Activated CD4-positive, alpha-beta T cell treated with anti-CD3 and anti-CD28 coated beads for 36 hours (primary cell): ENCODE measurements at regions not wholly inside any gene's neighbourhood (a gene's known extent, or its start where the extent isn't known, plus 50 kb on each side); places are given as distances from the start of the nearest gene placed in this dataset.

ENCODE experiments used
- ATAC-seq: fragments of 200-7000 bp; cut with Tn5 transposase; one replicate; pipeline ENCODE4 v1.10.0; 2021; ENCODE audit warnings: mild to moderate bottlenecking, moderate library complexity
- CTCF ChIA-PET: fragments of 350-600 bp; sonication (Branson Sonifier 250); formaldehyde crosslinking; loops from one replicate; lab custom pipeline; 2021; ENCODE audit warnings: antibody characterized with exemption; lab: Charles Lee
- POLR2A ChIA-PET: fragments of 350-600 bp; sonication (Branson Sonifier 250); formaldehyde crosslinking; loops from one replicate; lab custom pipeline; 2021; ENCODE audit warnings: antibody characterized with exemption, inconsistent platforms; lab: Charles Lee
- DNase-seq: peaks from one replicate; pipeline ENCODE4 v3.0.0-alpha.2; 2020
- H3K27ac Mint-ChIP-seq: one replicate; pipeline ENCODE4 v1.8.0; 2021; ENCODE audit warnings: mixed read lengths
- H3K27me3 Mint-ChIP-seq: one replicate; pipeline ENCODE4 v1.8.0; 2021; ENCODE audit warnings: mixed read lengths
- H3K36me3 Mint-ChIP-seq: one replicate; pipeline ENCODE4 v1.8.0; 2021; ENCODE audit warnings: low read depth, mixed read lengths
- H3K4me1 Mint-ChIP-seq: one replicate; pipeline ENCODE4 v1.8.0; 2021; ENCODE audit warnings: mixed read lengths
- H3K4me3 Mint-ChIP-seq: one replicate; pipeline ENCODE4 v1.8.0; 2021; ENCODE audit warnings: mild to moderate bottlenecking, moderate library complexity, mixed read lengths
- H3K9me3 Mint-ChIP-seq: one replicate; pipeline ENCODE4 v1.8.0; 2021; ENCODE audit warnings: low read depth, mixed read lengths
- intact Hi-C, 2 experiments: fragments of 100-400 bp; cut with DNase I in 1 of 2; cut with micrococcal nuclease in 1 of 2; formaldehyde crosslinking; loops; one replicate each; pipeline versions ENCODE4 v1.14.2 to v1.15.1; 2022 to 2024; cut with DNase I, micrococcal nuclease

DNA sequence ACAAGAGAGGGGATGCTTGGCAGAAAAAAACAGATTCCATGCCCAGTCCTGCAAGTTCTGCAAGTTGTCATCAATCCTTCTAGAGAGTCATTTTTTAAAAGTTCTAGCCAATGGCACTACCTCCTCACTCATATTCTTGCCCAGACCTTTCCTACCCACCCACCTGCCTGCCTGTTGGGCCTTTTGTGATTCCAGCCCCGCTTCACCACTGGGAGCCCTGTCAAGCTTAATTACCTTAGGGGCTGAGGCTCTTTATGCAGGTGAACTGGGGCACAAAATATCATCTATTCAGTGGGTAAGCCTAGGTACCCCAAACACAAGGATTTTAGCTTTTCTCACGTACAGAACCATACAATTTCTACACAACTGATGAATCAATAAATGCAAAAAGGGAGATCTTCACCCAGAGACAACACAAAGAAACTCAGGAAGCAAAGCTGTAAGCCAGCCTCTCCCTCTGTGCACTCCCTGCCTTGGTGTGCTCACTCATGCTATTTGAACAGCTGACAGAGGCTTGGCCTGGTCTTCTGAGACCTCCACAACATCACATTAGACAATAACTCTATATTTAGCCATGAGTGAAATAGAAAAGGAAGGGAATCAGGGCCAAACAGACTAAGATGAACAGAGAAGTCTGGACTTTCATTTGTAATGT is 222.6 kb downstream of the HTR7 start:
- Mint-ChIP-seq H3K9me3 (no peaks in the 10 kb centered on the region), H3K4me1 (no peaks in the 10 kb centered on the region), H3K36me3 (no peaks in the 10 kb centered on the region), H3K27ac (no peak overlapping the region), H3K27me3 (no peaks in the 10 kb centered on the region), H3K4me3 (no peak overlapping the region)
- intact Hi-C loops: no loop called here
- DNase-seq (no peak), ATAC-seq (no peak)
- ChIA-PET CTCF (interaction anchor here (0.7 kb wide), 1 partner anchor 204 kb away, joined by 3 read pairs; no protein-coding TSS in a partner anchor), POLR2A (no interaction called here)

DNA sequence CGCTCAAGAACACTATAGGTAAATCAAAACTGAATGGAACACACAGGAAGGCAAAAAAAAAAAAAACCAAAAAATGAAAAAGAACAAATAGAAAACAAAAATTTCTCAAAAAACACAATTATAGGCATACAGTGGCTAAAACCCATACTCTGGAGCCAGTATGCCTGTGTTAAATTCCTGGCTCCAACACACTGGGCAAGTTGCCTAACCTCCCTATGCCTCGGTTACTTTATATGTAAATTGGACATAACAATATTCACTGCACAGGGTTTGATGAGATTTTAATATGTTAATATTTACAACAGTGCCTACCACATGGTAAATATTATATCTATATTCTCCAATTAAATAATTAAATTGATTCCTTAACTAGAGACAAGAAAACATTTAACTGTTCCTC is 217.1 kb downstream of the HTR7 start:
- Mint-ChIP-seq H3K4me3 (no peak overlapping the region), H3K9me3 (no peaks in the 10 kb centered on the region), H3K36me3 (no peaks in the 10 kb centered on the region), H3K4me1 (no peaks in the 10 kb centered on the region), H3K27ac (no peak overlapping the region), H3K27me3 (no peaks in the 10 kb centered on the region)
- ChIA-PET POLR2A (no interaction called here), CTCF (no interaction called here)
- ATAC-seq (no peak), DNase-seq (no peak)
- intact Hi-C loops: no loop called here

DNA sequence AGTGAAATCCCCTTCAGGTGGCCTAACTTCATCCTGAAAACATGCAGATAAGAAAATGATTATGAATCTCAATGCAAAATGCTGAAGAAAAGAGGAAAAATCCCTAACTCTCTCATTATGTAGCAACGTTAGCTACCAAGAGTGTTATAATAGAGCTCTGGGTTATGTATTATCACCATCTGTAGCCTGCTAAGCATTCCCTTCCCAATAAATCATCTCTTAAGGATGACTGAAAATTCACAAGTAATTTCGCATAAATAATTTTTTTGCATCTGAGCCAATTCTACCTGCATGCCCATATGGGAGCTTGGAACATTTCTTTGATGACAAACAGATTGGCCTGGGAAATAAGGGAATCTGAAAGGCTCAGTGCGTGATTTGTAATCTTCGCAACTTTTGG is 216.1 kb downstream of the HTR7 start:
- H3K9me3 Mint-ChIP-seq: no peaks in the 10 kb centered on the region
- intact Hi-C loops: no loop called here
- ATAC-seq (no peak), DNase-seq (no peak)
- no peak overlapping the region for H3K27ac Mint-ChIP-seq
- H3K27me3 Mint-ChIP-seq: no peaks in the 10 kb centered on the region
- H3K4me1 Mint-ChIP-seq: no peaks in the 10 kb centered on the region
- CTCF ChIA-PET: no interaction called here
- H3K36me3 Mint-ChIP-seq: no peaks in the 10 kb centered on the region
- no peak overlapping the region for H3K4me3 Mint-ChIP-seq
- POLR2A ChIA-PET: no interaction called here

DNA sequence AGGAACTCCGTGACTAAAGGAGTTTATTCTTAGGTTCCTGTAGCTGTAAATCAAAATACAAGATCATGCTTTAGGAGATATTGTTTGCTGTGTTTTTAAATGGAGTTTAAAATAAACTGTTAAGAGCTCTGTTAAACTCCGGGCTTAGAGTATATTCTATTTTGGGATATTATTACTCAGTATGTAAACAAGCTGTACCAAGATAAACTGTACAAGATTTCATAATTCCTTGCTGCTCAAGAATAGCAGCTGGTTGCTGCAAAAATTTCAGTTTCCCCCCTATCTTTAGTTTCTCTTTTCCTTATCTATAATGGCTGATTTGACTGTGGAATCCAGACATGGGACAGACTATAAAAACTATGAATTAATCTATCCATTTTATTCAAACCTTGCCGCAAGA is 215.7 kb downstream of the HTR7 start:
- Mint-ChIP-seq H3K27me3 (no peaks in the 10 kb centered on the region), H3K36me3 (no peaks in the 10 kb centered on the region), H3K4me1 (no peaks in the 10 kb centered on the region), H3K4me3 (no peak overlapping the region), H3K27ac (no peak overlapping the region), H3K9me3 (no peaks in the 10 kb centered on the region)
- intact Hi-C loops: no loop called here
- ATAC-seq: no peak
- CTCF ChIA-PET: no interaction called here
- DNase-seq: no peak
- POLR2A ChIA-PET: no interaction called here

DNA sequence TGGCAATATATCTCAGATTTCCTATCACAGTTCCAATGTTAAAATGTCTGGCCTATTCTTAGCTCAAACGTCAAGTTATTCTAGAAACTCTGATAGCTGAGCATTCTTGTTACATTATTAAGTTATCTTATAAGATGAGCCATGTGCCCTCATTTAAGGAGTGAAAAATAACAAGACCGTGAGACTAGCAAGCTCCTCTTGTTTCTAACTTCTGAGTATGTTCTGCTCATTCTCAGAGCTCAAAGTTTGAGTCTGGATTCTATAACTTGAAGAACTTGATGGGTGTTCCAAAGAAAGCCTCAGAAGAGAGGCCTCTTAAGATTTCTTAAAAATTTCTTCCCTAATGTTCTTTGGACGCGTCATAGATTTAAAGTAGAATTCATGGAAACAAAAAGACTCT is 215.2 kb downstream of the HTR7 start:
- Mint-ChIP-seq H3K36me3 (no peaks in the 10 kb centered on the region), H3K27me3 (no peaks in the 10 kb centered on the region), H3K9me3 (no peaks in the 10 kb centered on the region), H3K4me1 (no peaks in the 10 kb centered on the region), H3K4me3 (no peak overlapping the region), H3K27ac (no peak overlapping the region)
- intact Hi-C loops: no loop called here
- CTCF ChIA-PET: no interaction called here
- ATAC-seq: no peak
- POLR2A ChIA-PET: no interaction called here
- DNase-seq: no peak

DNA sequence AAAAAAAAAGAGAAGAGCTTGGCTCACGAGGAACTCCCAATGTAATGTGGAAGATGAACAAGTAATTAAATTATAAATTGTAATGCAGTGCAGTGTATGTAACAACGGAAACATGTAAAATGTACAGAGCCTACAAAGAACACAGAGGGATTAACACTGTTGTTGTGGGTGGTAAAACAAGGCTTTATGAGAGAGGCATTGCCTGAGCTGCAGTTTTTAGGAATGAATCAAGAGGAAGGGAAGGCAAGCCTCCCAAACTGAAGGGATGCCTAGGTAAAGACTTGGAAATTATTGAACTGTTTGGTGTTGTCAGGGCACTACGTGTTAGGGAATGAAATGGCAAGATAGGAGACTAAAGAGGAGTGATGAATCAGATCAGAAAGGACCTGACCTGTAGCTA is 213.7 kb downstream of the HTR7 start:
- POLR2A ChIA-PET: no interaction called here

DNA sequence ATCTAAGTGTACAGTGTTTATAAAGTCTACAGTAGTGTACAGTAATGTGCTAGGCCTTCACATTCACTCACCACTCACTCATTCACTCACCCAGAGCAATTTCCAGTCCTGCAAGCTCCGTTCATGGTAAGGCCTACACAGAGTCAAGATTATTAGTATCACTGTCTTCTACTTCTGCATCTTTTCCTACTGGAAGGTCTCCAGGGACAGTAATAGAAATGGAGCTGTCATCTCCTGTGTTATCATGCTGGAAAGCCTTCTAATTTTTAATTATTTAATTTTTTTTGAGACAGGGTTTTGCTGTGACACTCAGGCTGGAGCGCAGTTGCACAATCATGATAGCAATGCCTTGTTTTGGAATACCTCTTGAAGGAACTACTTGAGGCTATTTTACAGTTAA is 207.0 kb downstream of the HTR7 start:
- H3K4me1 Mint-ChIP-seq: no peaks in the 10 kb centered on the region
- ATAC-seq: no peak
- no peak overlapping the region for H3K27ac Mint-ChIP-seq
- H3K4me3 Mint-ChIP-seq: no peak overlapping the region
- H3K9me3 Mint-ChIP-seq: peaks cover 3% of the 10 kb centered on the region
- intact Hi-C loops: no loop called here
- CTCF ChIA-PET: interaction anchor here (1.5 kb wide), 1 partner anchor 9 kb away, joined by 5 read pairs; no protein-coding TSS in a partner anchor
- H3K27me3 Mint-ChIP-seq: peaks cover 10% of the 10 kb centered on the region
- no peaks in the 10 kb centered on the region for H3K36me3 Mint-ChIP-seq
- POLR2A ChIA-PET: no interaction called here
- no peak for DNase-seq

More for the DNA sequence above, 213.7 kb downstream of the HTR7 start:
- H3K27ac Mint-ChIP-seq: no peak overlapping the region
- H3K9me3 Mint-ChIP-seq: no peaks in the 10 kb centered on the region
- no peaks in the 10 kb centered on the region for H3K36me3 Mint-ChIP-seq
- no peak overlapping the region for H3K4me3 Mint-ChIP-seq
- no peak for ATAC-seq
- no peaks in the 10 kb centered on the region for H3K4me1 Mint-ChIP-seq
- DNase-seq: no peak
- intact Hi-C loops: no loop called here
- H3K27me3 Mint-ChIP-seq: peaks cover 2% of the 10 kb centered on the region
- CTCF ChIA-PET: interaction anchor here (1.2 kb wide), 1 partner anchor 13 kb away, joined by 3 read pairs; no protein-coding TSS in a partner anchor

DNA sequence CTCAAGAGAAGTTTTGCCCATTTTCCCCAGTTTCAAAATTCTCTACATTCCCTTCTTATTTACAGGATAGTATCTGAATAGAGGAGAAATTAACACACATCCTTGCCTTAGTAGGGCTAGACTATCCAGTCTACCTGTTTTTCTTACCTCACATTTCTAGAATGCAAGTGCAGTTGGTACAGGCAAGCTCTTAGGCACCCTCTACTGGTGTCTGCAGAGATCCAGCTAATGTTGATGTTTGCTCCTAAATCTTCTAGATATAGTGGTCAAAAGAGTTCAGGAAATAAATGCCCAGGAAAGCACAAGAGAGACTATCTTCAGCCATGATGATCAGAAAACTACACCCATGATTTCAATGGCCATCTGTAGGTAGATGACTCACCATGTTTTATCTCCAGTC is 205.3 kb downstream of the HTR7 start:
- no peak for DNase-seq
- Mint-ChIP-seq H3K9me3 (peaks cover 3% of the 10 kb centered on the region), H3K27ac (no peak overlapping the region), H3K27me3 (peaks cover 10% of the 10 kb centered on the region), H3K36me3 (no peaks in the 10 kb centered on the region), H3K4me1 (no peaks in the 10 kb centered on the region), H3K4me3 (no peak overlapping the region)
- ChIA-PET POLR2A (no interaction called here), CTCF (no interaction called here)
- intact Hi-C loops: no loop called here
- no peak for ATAC-seq

DNA sequence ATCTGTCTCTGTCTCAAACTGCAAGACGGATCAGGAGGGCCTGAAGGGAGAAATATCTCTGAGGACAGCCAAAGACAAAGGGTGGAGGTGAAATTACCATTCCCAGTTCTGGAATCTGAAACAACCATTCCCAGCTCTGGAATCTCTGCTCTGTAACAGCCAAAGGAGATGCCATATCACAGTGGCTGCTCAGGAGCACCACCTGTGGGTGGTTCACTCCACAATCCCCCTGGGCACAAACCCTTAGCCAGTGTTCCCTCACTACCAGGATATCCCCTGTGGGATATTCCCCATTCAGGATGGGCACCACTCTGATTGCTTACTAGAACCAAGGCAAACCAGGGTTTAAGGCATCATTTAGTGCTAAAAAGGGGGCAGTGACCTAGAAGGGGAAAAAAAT is 199.0 kb downstream of the HTR7 start:
- no peak overlapping the region for H3K4me3 Mint-ChIP-seq
- H3K27me3 Mint-ChIP-seq: peaks cover 6% of the 10 kb centered on the region
- no peaks in the 10 kb centered on the region for H3K4me1 Mint-ChIP-seq
- intact Hi-C loops: no loop called here
- ATAC-seq (no peak), DNase-seq (no peak)
- peaks cover 2% of the 10 kb centered on the region for H3K9me3 Mint-ChIP-seq
- ChIA-PET CTCF (interaction anchor here (0.7 kb wide), 1 partner anchor 675 kb away, joined by 3 read pairs; no protein-coding TSS in a partner anchor), POLR2A (no interaction called here)
- H3K27ac Mint-ChIP-seq: no peak overlapping the region
- no peaks in the 10 kb centered on the region for H3K36me3 Mint-ChIP-seq

DNA sequence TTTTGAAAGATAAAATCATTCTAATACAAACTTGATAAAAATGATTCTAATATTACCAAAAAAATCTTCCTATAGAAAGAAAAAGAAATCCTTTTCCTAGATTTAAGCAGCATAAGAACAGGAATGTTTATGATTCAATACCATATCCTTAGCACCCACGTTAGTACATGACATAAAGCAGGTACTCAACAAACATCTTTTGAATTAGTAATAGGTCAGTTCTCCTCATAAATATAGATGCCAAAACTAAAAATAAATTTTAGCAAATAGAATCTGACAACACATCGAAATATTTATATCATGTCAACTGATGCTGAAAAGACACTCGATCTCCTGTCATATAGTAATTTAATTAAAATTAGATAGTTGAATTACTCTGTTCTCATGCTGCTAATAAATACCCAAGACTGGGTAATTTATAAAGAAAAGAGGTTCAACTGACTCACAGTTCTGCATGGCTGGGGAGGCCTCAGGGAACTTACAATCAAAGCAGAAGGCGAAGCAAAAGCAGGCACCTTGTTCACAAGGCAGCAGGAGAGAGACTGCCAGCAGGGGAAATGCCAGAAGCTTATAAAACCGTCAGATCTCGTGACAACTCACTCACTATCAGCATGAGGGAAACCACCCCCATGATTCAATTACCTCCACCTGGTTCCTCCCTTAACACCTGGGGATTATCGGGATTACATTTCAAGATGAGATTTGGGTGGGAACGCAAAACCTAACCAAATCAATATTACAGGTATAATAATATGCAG is 191.8 kb downstream of the HTR7 start:
- H3K9me3 Mint-ChIP-seq: no peaks in the 10 kb centered on the region
- intact Hi-C loops: no loop called here
- no peaks in the 10 kb centered on the region for H3K4me1 Mint-ChIP-seq
- no peak overlapping the region for H3K4me3 Mint-ChIP-seq
- no peaks in the 10 kb centered on the region for H3K36me3 Mint-ChIP-seq
- H3K27ac Mint-ChIP-seq: no peak overlapping the region
- CTCF ChIA-PET: no interaction called here
- POLR2A ChIA-PET: no interaction called here
- DNase-seq: no peak
- peaks cover 10% of the 10 kb centered on the region for H3K27me3 Mint-ChIP-seq
- no peak for ATAC-seq

DNA sequence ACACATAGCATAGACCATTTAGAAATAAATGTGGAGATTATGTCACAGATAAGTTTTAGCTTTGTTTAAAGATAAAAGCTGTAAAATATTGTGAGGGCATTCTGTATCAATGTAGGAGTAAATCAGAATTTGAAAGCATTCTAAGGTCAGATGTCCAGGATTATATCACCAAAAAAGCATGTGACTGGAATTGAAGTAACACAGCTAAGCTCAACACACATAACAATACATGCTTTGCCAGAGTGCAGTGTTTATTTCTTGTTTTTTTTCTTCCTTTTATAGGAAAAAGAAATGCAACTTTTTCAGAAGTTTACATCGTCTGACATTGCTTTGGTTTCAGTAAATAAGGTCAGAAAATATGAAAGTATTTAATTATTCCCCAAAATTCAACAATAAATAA is 183.4 kb downstream of the HTR7 start:
- DNase-seq: no peak
- CTCF ChIA-PET: no interaction called here

DNA sequence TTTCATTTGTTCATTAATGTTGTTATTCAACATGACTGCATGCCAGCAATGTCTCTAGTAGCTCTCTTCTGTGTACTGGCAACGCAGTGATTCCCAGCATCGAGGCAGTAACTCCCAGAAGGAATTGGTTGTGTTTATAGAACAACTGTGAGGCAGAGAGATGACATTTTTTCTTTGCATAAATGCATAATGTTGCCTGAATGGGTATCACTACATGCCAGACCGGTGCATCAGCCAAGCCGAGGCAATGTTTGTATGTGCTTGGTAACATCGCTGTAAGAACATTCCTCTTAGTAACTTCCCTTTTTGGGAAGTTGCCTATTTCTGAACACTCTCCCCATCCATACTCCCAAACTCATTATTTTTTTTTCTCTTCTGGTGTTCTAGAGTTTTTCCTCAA is 182.9 kb downstream of the HTR7 start:
- no peak overlapping the region for H3K4me3 Mint-ChIP-seq
- no peak overlapping the region for H3K27ac Mint-ChIP-seq
- ATAC-seq: no peak
- H3K9me3 Mint-ChIP-seq: no peaks in the 10 kb centered on the region
- intact Hi-C loops: no loop called here
- no peaks in the 10 kb centered on the region for H3K36me3 Mint-ChIP-seq
- CTCF ChIA-PET: no interaction called here
- peaks cover 5% of the 10 kb centered on the region for H3K27me3 Mint-ChIP-seq
- POLR2A ChIA-PET: no interaction called here
- H3K4me1 Mint-ChIP-seq: no peaks in the 10 kb centered on the region
- no peak for DNase-seq

More for the DNA sequence above, 183.4 kb downstream of the HTR7 start:
- intact Hi-C loops: no loop called here
- Mint-ChIP-seq H3K4me3 (no peak overlapping the region), H3K4me1 (no peaks in the 10 kb centered on the region), H3K27ac (no peak overlapping the region), H3K27me3 (peaks cover 5% of the 10 kb centered on the region), H3K36me3 (no peaks in the 10 kb centered on the region), H3K9me3 (no peaks in the 10 kb centered on the region)
- POLR2A ChIA-PET: no interaction called here
- ATAC-seq: no peak
